NCI-H1048 (cell line): ENCODE measurements at regions not wholly inside any gene's neighbourhood (a gene's known extent, or its start where the extent isn't known, plus 50 kb on each side); places are given as distances from the start of the nearest gene placed in this dataset.

Source experiments
- DNase-seq: peaks from one replicate; lab custom pipeline; 2025; lab: John Stamatoyannopoulos, UW

GRCh38 chr9:90099262-90099963, 494.6 kb downstream of the GADD45G start:
- DNase-seq = no peak

- DNase-seq = no peak
These were observed 495.2 kb downstream of the GADD45G start for GRCh38 chr9:90100014-90100413.

DNA sequence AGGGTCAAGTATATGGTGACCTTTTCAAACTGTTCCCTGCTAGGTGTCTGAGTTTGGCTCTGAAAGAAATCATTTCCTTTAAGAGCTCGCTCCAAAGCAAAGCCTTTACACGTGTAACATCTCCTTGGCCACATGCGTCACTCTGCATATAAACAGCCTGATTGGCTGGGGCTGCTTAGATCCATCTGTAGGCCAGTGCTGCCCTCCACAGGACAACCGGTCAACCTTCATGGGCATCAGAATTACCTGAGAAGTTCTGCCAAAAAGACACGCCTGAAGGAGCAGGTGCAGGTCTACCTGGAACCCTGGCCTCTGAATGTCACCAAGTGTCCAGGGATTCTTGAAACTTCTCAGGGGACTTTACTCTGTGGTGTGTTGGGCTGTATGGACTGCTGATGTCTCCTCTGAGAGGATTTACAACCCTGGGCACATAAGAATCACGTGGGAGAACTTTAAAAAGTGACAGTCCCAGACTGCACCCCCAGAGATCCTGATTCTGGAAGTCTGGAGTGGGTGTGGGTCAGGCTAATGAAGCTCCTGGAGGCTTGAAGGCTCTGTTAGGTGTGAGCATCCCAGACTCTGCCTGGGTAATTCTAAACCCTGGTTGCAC, 497.6 kb downstream of the GADD45G start:
- DNase-seq = peak; percentile 75

DNA sequence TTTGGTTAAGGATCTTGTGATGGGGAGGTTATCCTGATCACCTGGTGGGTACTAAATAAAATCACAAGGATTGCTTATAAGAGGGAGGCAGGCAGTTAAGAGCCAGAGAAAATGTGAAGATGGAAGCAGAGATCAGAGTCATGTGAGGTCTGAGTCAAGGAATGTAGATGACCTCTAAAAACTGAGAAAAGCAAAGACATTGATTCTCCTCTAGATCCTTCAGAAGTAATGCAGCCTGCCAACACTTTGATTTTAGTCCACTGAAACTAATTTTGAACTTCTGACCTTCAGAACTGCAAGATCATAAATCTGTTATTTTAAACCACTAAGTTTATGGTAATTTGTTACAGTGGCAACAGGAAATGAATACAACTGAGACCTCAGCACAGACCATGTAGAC, 499.0 kb downstream of the GADD45G start:
- no peak for DNase-seq

- DNase-seq = no peak
These were observed 501.0 kb downstream of the GADD45G start for GRCh38 chr9:90105773-90106172.

- DNase-seq = no peak
These were observed 502.4 kb downstream of the GADD45G start for GRCh38 chr9:90107040-90107725.

- DNase-seq = no peak
These were observed 503.2 kb downstream of the GADD45G start for GRCh38 chr9:90107726-90108655.

DNA sequence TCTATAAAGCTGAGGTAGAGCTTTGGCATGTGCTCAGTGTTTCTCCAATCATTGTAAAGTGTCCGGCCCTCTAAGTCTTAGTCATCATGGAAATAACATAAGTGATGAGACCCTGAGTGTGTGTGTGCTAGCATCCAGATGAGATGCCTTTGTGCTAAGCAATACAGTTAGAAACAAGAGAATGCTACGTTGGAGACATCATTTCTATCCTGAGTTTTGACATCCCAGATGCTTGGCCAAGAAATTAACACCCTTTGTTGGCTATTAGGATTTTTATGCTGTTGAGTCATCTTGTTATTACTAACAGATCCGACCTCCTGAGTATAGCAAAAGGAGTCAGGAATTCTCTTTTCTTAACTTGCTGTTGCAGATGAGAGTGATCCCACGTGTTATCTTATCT, 508.0 kb downstream of the GADD45G start:
- no peak for DNase-seq

DNA sequence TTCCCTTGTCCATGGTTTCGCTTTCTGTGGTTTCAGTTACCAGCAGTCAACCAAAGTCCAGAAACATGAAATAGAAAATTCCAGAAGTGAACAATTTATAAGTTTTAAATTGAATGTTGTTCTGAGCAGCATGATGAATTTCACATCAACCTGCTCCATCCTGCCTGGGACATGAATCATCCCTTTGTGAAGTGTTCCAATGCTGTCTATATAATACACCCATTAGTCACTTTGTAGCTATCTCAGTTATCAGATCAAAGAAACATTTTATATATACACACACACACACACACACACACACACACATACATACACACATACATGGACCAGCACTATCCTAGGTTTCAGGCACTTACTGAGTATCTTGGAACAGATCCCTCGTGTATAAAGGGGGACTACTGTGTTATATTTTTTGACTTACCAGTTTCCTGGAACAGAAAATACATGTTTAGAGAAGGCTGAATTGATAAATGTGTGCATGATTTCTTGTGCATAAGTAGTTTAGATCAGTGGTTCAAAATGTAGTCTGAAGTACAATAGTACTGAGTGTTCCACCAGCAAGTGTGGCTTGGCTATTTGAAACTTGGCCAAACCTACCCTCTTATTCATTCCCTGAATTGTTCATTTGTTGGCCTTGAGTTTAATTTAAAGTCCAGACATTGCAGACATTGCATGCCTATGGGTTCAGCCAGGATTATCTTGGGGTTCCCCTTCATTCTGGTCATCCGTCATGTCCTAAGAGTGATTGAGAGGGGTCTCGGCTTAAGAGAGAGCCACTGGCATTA, 510.0 kb downstream of the GADD45G start:
- no peak for DNase-seq

GRCh38 chr9:90121762-90122161, 517.0 kb downstream of the GADD45G start:
- DNase-seq = no peak

- no peak for DNase-seq
These were observed 517.7 kb downstream of the DIRAS2 start for GRCh38 chr9:90124961-90125360.

- no peak for DNase-seq
These were observed 514.7 kb downstream of the DIRAS2 start for GRCh38 chr9:90127923-90128322.

- no peak for DNase-seq
These were observed 513.9 kb downstream of the DIRAS2 start for GRCh38 chr9:90128587-90129190.

DNA sequence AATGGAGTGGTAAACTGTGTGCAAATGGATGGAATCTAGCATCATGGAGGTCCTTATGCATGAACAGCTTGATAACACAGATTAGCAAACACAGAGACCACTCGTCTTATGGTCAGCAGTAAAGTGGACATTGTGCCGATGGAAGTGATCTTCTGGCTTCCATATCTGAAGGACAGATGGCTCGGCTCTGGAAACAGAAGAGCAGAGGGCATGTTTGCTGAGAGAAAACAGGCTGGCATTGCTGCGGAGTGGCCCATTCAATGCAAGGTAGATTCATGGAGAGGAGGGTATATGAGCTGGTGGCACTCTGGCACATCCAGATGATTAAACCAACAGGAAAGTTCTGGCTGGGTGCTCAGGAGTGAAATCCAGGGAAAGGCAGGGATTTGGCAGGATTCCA, 513.2 kb downstream of the DIRAS2 start:
- DNase-seq = no peak

- DNase-seq = no peak
These were observed 511.1 kb downstream of the DIRAS2 start for GRCh38 chr9:90131568-90131967.

GRCh38 chr9:90132866-90133265, 509.8 kb downstream of the DIRAS2 start:
- no peak for DNase-seq

GRCh38 chr9:90137801-90138200, 504.8 kb downstream of the DIRAS2 start:
- no peak for DNase-seq

GRCh38 chr9:90140131-90140818, 502.3 kb downstream of the DIRAS2 start:
- no peak for DNase-seq

DNA sequence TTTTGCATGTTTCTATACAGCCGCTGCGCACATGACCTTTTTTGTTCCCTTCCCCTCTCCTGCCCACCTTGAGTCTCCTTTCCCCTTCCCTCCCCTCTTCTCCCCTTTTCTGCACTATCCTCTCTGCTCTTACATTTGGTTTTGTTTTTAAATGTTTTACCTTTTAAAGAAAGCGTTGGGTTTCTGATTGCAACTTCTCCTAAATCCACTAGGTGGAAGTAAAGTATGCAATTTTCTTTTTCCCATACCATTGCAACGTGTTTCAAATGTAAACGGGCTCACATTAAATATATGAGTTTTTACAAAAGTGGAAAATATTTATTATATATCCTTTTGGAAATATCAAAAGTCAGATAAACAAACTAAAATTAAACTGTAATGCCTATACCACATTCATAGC, 500.9 kb downstream of the DIRAS2 start:
- no peak for DNase-seq

DNA sequence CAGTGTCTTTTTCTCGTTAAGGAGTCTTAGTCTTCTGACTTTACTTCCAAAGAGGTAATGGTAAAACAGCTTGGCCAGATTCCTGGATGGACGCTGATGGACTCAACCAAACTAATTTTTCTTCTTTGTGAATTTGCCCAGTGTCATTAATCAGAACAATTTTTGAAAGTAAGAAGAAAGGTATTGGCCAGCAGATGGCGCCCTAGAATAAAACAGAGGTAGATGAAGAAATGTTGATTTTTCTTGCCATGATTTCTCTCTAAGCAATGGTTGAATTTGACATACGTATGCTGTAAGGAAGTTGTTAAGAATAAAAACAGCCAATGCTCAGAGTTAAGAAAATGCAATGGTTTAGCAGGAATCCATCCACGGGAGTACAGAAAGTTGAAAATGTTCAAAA, 500.0 kb downstream of the DIRAS2 start:
- peak; percentile 26 for DNase-seq
